UCSD-AML1 (cell line): ENCODE measurements at regions not wholly inside any gene's neighbourhood (a gene's known extent, or its start where the extent isn't known, plus 50 kb on each side); places are given as distances from the start of the nearest gene placed in this dataset.
"Not testable (repeated sequence)": the region's sequence is repeated elsewhere in the genome, so short reads cannot be mapped to it uniquely, and the experiment has no call there.

Experiments used
- DNase-seq: peaks from one replicate; lab custom pipeline; 2025; ENCODE audit not compliant: unreplicated experiment; lab: John Stamatoyannopoulos, UW

DNA sequence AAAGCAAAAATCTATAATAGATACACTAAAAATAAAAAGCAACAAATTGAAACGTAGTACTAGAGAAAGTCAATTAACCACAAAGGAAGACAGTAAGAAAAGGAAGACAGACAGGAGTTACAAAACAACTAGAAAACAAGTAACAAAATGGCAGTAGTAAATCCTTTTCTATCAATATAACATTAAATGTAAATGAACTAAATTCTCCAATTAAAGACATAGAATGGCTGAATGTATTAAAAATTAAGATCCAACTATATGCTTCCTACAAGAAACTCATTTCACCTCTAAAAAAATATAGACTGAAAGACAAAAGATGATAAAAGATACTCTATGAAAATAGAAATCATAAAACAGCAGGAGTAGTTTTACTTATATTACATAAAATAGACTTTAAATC is 79.1 kb downstream of the CTH start:
- DNase-seq, result no peak

DNA sequence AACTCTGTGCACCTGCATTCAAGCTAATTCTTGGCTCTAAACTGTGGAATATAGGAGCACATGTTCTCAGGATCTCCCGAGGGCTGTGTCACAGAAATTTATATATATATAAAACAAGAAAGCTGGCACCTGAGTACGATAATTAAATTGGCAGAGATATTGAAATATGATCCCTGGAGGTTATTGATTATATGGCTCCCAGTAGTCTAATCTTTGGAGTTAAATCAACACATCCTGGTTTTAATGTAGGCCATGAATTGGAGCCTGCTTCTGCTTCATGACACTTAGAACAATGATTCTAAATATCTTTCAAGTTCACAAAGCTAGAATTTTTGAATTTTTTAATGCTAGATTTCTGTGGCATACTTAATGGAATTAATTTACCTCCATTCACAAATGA is 84.3 kb downstream of the CTH start:
- DNase-seq, result no peak

DNA sequence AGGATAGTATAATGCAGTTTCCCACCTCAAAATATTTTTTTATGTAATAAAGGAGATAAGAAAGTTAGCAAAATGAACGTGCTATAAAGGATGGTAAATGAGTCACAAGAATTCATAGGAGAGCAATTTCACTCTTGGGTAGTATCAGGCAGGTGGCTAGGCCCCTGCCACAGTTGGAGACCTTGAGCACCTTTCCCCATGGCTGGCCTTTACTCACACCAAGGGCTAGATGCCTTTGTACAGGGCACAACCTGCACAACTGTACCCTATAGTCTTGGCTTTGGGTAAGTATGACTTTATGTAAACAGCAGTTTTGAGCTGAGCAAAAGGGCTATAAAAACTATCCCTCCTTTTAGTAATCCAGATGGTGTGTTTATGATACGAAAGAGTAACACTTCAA is 85.1 kb downstream of the CTH start:
- no peak for DNase-seq

DNA sequence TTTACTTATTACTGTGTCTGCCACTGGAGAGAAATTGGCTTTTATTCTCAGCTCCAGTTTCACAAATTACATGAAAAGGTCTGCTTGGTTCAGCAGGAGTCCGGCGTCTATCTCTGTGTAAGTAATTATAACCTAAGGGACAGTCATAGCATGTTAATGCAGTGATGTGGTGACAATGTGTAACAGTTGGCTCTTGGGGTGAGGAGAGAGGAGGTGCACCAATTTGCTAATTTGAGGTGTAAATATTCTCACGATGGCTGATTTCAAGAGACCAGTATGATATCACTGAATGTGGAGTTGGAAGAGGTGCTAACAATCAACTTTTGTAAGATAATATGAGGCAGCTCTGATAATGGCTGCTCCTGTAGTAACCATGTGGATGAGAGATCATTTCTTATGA is 86.1 kb downstream of the CTH start:
- no peak for DNase-seq

DNA sequence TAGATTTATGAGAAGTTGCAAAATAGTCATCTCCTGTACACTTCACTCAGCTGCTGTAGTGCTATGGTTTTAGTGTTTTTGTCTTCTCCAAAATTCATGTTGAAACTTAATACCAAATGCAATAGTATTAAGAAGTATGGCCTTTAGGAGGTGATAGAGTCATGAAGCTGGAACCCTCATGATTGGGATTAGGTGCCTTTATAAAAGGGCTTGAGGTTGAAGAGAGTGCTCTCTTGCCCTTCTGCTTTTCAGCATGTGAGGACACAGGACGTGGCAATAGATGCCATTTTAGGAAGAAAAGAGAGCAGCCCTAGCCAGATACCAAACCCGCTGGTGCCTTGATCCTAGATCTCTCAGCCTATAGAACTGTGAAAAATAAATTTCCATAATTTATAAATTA is 87.6 kb downstream of the CTH start:
- DNase-seq, result no peak

DNA sequence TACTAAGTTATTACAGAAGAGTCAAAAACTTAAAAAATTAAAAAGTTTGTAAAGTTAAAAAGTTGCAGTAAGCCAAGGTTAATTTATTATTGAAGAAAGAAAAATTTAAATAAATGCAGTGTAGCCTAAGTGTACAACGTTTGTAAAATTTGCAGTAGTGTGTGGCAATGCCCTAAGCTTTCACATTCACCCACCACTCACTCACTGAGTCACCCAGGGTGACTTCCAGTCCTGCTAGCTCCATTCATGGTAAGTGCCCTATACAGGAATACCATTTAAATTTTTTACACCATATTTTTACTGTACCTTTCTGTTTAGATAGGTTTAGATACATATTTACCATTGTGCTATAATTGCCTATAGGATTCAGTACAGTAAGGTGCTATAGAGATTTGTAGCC is 88.6 kb downstream of the CTH start:
- DNase-seq, result no peak

DNA sequence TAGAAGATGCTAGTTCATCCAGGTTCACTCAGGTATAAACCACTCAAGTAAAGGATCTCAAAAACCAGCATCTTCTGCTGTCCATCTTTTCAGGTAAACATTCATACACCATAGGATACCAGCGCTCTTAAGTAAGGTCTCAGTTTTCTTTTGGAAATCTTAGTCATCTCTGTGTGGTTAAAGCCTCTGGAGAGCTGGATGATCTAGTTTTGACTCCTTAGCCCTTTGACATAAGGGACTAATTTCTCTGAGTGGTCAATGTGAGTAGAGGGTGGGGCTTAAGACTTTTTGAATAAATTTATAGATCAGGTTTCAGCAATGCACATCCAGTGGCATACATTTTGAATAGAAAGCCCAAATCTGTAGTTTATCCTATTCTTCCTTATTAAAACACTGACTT is 92.3 kb downstream of the CTH start:
- DNase-seq, result no peak

DNA sequence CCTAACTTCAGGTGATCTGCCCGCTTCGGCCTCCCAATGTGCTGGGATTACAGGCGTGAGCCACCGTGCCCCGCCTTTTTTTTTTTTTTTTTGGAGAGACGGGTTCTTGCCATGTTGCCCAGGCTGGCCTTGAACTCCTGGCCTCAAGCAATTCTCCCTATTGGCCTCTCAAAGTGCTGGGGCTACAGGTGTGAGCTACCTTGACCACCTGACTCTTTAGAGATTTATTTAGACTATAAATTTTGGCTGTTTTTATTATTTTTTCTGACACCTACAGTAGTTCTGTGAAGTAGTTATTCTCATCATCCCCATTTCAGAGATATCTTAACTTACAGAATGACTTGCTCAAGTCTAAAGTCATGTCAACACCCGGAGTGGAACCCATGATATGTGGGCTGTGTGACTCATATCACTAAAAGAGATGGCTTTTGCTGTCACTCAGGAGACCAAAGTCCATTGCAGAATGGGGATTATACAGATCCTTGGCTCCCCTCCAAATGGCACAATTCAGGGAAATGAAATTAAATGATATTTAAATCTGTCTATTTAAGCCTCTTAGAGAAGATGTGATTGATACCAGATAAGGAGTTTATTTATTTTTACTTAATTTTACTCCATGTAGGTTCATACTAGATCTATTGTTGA is 93.2 kb downstream of the CTH start:
- no peak for DNase-seq

DNA sequence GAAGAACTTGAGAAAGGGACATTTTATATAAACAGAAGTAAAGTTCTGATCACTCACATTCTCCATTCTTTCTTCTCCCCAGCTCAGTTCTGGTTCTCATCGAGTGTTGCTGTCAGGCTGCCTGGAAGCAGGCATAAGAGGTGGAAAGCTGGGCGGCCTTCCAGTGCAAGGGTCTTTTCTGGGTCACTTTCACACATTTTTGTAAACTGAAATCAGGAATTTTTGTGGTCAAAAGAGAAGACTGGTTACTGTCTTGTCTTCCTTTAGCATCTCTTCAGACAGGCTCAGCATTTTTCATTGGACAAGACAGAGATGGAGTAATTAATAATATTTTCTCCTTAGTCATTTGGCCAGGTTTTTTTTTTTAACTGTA is 93.7 kb downstream of the CTH start:
- no peak for DNase-seq

DNA sequence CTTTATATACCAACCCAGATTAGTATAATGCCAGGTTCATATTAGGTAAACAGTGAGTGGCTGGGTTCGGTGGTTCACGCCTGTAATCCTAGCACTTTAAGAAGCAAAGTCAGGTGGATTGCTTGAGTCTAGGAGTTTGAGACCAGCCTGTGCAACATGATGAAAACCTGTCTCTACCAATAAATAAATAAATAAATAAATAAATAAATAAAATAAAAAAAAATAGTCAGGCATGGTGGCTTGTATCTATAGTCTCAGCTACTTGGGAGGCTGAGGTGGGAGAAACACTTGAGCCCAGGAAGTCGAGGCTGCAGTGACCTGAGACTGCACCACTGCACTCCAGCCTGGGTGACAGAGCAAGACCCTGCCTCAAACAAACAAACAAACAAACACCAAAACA is 96.9 kb downstream of the CTH start:
- DNase-seq, result not testable (repeated sequence)

DNA sequence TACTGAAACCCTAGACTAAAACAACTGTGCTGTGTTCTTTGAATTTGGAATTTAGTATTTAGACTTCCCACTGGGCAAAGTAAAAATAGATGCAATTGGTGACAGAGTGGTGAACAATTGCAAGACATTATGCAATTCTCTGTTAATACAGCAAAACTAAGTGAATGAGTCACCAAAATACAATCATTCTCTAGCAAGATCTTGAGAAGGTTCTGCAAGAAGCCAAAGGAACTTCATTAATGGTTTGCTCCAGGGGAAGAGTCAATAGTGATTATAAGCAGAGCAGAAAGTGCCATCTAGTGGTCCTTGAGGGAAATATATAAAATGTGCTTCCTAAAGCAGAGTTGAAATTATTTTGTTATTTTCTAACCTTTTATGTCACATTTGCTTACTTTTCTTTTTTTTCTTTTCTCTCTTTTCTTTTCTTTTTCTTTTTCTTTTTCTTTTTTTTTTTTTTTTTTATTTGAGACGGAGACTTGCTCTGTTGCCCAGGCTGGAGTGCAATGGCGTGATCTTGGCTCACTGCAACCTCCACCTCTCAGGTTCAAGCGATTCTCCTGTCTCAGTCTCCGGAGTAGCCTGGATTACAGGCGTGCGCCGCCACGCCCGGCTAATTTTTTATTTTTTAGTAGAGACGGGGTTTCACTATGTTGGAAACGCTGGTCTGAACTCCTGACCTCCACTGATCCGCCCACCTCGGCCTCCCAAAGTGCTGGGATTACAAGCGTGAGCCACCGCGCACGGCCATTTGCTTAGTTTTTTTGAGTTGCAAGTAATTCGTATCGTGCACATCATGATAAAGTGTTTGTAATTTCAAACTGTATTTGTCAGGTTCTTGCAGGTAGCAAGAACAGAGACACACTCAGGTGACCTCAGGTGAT is 99.2 kb downstream of the CTH start:
- DNase-seq, result no peak

DNA sequence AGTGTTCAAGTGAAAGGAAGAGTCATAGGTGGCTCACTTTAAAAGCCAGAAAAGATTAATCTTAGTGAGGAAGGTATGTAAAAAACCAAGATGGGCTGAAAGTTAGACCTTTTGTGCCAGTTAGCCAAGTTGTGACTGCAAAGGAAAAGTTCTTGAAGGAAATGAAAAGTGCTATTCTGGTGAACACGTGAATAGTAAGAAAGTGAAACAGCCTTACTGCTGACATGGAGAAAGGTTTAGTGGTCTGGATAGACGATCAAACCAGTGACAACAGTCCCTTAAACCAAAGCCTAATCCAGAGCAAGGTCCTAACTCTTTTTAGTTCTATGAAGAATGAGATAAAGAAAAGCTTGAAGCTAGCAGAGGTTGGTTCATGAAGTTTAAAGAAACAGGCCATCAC is 106.4 kb downstream of the CTH start:
- DNase-seq, result no peak

DNA sequence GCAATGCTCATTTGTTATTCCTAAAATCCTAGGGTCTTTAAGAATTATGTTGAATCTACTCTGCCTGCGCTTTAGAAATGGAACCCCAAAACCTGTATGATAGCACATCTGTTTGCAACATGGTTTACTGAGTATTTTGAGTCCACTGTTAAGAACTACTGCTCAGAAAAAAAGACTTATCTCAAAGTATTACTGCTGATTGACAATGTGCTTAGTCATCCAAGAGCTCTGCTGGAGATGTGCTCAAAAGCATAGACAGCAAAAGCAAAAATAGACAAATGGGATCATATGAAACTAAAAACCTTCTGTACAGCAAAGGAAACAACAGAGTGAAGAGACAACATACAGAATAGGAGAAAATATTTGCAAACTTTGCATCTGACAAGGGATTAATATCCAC is 107.0 kb downstream of the CTH start:
- DNase-seq, result no peak

DNA sequence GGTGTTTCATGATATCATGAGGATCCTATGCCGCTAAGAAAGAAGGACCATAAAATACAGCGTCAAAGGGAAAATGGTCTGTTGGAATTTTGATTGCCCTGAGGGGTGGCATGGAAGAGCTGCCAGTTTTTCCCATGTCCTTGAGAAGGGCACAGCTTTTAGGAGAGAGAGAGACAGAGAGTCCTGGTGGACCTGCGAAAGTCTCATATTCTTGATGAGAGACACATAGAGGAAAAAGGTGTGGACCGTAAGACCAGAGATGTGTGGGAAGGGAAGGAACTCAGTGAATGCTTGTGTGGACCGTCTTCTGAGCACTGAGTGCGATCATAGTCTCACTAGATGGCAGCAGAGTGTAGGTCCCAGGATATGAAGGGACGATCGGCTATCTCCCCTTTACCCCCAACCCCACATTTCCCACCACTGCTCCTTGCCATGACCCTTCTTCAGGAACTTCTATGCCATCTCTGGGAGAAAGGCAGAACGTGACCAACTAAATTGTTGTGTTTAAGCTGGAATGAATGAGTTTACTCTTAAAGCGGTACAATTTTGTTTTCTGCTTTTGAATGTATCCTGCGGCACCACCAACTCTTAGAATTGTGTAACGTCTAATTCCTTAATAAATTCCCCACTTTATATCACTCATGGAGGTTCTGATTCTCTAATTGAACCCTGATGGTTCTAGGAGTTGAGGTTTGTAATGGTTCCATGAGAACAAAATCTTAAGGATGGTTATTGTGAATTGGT is 117.7 kb downstream of the CTH start:
- DNase-seq, result peak; percentile 11

DNA sequence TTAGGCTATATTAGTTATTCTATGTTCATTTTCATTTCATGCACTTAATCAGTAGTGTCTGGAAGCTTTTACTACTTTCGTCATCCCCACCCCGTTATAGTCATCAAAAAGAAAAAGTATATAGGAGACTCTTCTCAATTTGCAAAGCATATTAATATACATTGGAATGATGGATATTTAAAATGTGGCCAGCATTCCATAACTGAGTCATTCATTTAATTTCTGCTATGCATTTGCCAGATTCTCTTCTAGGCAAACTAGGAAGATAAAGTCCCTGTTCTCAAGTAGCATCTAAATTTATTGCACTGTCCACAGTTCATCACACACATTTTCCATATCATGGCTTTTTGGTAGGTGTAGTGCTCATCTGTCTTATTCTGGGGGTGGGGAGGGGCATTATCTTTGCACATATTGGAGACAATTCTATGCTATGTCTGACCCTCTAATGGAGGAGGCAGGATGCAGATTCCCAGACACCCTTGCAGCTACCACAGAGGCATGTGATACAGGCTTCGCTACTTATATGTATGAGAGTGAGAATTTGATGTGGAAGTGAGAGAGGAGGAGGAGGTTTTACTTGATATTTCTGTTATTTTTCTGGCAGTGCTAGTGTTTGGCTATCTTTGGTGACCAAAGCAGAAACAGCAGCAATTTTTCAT is 125.8 kb downstream of the CTH start:
- DNase-seq, result no peak

DNA sequence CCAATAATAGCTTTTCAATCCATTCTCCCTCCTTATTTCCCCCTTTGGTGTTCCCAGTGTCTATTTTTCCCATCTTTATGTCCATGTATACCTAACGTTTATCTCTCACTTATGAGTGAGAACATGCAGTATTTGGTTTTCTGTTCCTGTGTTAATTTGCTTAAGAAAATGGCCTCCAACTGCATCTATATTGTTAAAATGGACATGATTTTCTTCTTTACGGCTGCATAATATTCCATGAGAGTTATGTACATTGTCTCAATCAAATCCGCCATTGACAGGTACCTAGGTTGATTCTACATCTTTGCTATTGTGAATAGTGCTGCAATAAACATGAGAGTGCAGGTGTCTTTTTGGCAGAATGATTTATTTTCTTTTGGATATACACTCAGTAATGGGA is 126.7 kb downstream of the CTH start:
- no peak for DNase-seq

DNA sequence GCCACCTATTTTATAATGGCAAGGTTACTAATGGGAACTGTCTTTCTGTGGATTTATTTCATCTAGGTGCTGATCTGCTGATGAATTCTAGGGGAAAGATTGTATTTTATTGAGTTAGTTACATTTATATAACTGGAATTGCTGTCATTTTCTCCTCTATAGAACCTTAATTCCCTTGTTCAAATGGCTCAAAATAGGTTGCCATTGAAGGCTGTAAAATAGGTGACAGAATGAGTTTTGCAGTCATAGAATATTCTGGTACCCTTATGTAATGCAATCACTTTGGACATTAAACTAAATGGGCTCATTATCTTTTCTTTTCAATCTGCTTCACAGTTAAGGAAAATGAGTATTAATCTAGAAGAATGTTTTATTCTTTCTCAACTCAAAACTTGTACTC is 131.0 kb downstream of the CTH start:
- DNase-seq, result no peak

DNA sequence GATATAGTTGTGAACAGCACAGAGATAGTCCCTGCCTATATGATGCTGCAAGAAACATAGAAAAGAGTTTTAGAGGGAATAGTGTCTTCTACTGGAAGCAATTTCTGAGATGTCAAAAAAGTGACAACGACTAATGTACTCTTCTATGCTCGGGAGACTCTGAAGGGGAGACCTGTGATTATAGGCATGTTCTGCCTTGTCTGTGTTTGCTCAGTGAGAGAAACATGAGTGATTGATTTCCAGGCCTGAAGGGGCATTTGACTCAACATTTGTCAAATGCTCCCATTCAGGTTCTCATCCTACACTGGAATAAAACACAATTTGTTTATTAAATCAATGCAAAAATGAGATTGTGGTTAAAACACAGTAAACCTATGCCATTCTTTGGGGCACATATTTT is 131.8 kb downstream of the CTH start:
- no peak for DNase-seq

DNA sequence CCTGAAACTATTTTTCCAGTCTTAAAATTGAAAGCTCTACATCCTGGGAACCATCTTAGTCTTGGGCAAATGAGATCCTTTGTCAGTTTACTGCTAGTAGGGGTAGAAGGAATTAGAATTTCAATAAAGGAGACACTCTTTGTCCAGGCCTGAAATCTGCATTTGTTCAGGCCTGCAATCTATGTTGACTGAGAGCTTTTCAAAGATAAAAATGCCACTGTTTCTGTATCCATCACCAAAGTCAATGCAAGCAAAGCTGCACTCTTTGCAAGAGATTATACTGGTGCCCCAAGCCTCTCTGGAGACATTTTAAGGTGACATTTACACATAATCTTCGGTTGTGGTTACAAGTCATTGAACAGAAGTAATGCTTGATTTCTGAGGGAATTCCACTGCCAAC is 135.7 kb downstream of the CTH start:
- no peak for DNase-seq

DNA sequence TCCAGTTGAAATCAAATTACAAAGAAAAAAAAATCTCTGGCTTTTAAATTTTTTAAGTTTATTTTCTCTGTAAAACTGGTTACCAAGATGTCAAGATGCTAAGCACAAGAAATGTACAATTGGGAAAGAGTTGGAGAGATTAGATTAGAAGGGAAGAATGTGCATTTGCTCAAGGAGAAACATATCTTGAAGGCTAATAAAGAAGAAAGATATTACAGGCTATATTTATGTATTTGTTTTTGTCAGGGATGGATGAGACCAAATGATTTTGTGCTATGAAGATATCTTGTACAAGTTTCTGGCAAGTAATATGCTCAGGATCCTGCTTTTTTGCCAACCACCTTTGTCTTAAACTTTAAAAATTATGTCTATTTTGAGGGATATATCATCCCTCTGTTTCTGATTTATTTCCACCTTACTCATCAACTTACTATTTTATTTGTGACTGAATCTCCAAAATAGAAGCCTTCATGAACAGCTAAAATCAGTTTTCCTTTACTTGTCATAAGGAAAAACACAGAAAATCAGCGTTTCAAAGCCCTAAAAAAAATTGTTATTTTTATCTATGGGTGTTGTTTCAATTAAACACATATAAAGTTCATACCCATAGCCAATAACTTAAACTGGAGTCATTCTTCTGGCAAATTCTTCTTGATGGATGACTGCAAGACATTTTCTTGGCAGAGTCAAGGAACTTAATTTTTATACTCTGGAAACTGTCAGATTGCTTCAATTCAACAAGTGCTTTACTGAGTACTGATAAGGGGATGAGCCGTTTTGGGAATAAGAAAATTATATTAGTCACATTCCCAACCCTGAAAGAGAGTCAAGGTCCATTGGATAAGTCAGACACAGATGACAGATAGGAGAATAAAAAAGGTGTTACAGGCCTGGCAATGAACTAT is 141.8 kb downstream of the CTH start:
- no peak for DNase-seq

DNA sequence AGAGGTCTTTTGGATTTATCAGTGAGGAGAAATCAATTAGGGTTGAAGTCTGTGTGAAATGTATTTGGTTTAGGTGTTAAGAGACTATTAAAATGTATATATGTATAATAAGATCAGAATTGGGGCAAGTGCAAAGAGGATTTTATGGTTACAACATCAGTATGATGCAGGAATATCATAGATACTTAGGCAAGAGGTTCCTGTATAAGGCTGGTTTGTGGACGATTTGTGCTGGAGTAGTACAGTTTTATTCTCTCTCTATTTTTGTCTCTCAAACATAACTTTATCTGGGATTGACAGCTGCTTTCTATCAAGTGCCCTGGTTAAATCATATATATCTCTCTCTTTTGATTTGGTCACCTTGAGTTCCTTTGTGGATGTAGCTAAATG is 142.5 kb downstream of the CTH start:
- DNase-seq, result no peak
